Keratinocyte (primary cell): ENCODE measurements at regions not wholly inside any gene's neighbourhood (a gene's known extent, or its start where the extent isn't known, plus 50 kb on each side); places are given as distances from the start of the nearest gene placed in this dataset.

ENCODE experiments used
- DNase-seq: peaks from one replicate; pipeline ENCODE4 v3.0.0-alpha.2; 2011; ENCODE audit warnings: low read depth, missing footprints, low spot score
- FAIRE-seq: peaks from 2 replicates; lab custom pipeline; 2011; peaks lifted over from hg19 to GRCh38; lab: Jason Lieb, UNC
- H2AFZ ChIP-seq: 2 replicates; pipeline ENCODE4 v1.6.0; 2012; ENCODE audit warnings: low read length, control low read depth, inconsistent platforms; ENCODE audit not compliant: control insufficient read depth
- H3K27ac ChIP-seq: 2 replicates; pipeline ENCODE4 v1.5.1; 2011; ENCODE audit warnings: low read length; ENCODE audit not compliant: control insufficient read depth, insufficient read depth
- H3K27me3 ChIP-seq: 3 replicates; pipeline ENCODE4 v1.6.0; 2011; ENCODE audit warnings: low read length; ENCODE audit not compliant: control insufficient read depth, insufficient read depth; ENCODE audit errors: extremely low read depth
- H3K36me3 ChIP-seq, 2 experiments: 2 replicates in 1 of 2; 3 replicates in 1 of 2; pipeline ENCODE4 v1.5.1; 2011; ENCODE audit warnings: low read length in 2 of 2, mild to moderate bottlenecking in 1 of 2; ENCODE audit not compliant: control insufficient read depth in 2 of 2, insufficient read depth in 2 of 2; ENCODE audit errors: extremely low read depth in 1 of 2
- H3K4me1 ChIP-seq: 3 replicates; pipeline ENCODE4 v1.5.1; 2011; ENCODE audit warnings: low read length; ENCODE audit not compliant: control insufficient read depth, insufficient read depth; ENCODE audit errors: extremely low read depth
- H3K4me2 ChIP-seq: 3 replicates; pipeline ENCODE4 v1.6.0; 2011; ENCODE audit warnings: low read depth, low read length; ENCODE audit not compliant: control insufficient read depth, insufficient read depth; ENCODE audit errors: extremely low read depth
- H3K4me3 ChIP-seq, 3 experiments: fragments of 200-600 bp in 1 of 3; sonication (generic) in 1 of 3; 2 replicates in 2 of 3; 3 replicates in 1 of 3; pipeline ENCODE4 v1.5.1; 2011 to 2016; ENCODE audit warnings: low read length in 3 of 3, mild to moderate bottlenecking in 3 of 3, control low read depth in 2 of 3, inconsistent platforms in 1 of 3, low read depth in 1 of 3, mixed read lengths in 1 of 3, mixed run types in 1 of 3, moderate library complexity in 1 of 3; ENCODE audit not compliant: control insufficient read depth in 2 of 3, insufficient read depth in 2 of 3; ENCODE audit errors: extremely low read depth in 1 of 3
- H3K79me2 ChIP-seq: 2 replicates; pipeline ENCODE4 v1.6.0; 2012; ENCODE audit warnings: low read length; ENCODE audit not compliant: control insufficient read depth, insufficient read depth
- H3K9ac ChIP-seq: 3 replicates; pipeline ENCODE4 v1.6.0; 2011; ENCODE audit warnings: low read length; ENCODE audit not compliant: control insufficient read depth, insufficient read depth; ENCODE audit errors: extremely low read depth
- H3K9me1 ChIP-seq: 3 replicates; pipeline ENCODE4 v1.6.0; 2011; ENCODE audit warnings: low read length; ENCODE audit not compliant: control insufficient read depth, insufficient read depth; ENCODE audit errors: extremely low read depth
- H3K9me3 ChIP-seq: 2 replicates; pipeline ENCODE4 v1.5.1; 2012; ENCODE audit warnings: low read depth, low read length; ENCODE audit not compliant: control insufficient read depth
- H4K20me1 ChIP-seq: 3 replicates; pipeline ENCODE4 v1.6.0; 2011; ENCODE audit warnings: low read length; ENCODE audit not compliant: control insufficient read depth, insufficient read depth; ENCODE audit errors: extremely low read depth
- EZH2 ChIP-seq: IDR thresholded peaks from one replicate; pipeline ENCODE4 v1.6.1; 2012; ENCODE audit warnings: inconsistent platforms, mild to moderate bottlenecking, low read length, moderate library complexity
- dilution Hi-C: fragments of 300-500 bp; cut with MboI; formaldehyde crosslinking; loops from one replicate; pipeline ENCODE4 v1.7.0; 2020; ENCODE audit warnings: low sequenced_read_pairs; ENCODE audit not compliant: extremely low pct_ligation_motif_present
- TF ChIP-seq, protein P1 (sequence below), 3 experiments: IDR thresholded peaks in 1 of 3; conservative IDR thresholded peaks in 1 of 3; optimal IDR thresholded peaks in 1 of 3; 2 replicates in 2 of 3; 3 replicates in 1 of 3; pipeline versions ENCODE3 to v1.5.1; 2011; ENCODE audit warnings: low read length in 3 of 3, mild to moderate bottlenecking in 3 of 3, moderate library complexity in 2 of 3, control low read depth in 1 of 3, inconsistent platforms in 1 of 3; ENCODE audit not compliant: insufficient read depth in 2 of 3; ENCODE audit errors: extremely low read depth in 1 of 3

DNA sequence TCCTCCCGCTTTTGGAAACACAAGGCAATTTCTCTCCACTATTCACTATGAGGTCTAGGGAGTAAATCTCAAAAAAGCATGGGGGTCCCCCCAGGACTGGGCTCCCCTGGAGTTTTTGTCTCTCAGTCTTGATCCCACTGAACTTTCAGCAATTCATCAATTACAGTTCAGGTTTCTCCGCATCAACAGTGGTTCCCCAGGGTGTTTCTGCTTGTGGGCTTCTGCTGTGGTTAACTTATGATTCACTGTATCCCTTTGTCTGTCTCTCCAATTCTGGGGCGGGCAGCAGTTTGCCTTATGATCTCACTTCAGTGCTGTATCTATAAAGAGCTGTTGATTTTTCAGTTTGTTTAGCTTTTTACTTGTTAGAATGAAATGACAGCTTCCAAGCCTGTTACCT is 142.6 kb upstream of the CDC14C start:
- no peak overlapping the region for H3K9ac ChIP-seq
- TF ChIP-seq, protein P1, sequence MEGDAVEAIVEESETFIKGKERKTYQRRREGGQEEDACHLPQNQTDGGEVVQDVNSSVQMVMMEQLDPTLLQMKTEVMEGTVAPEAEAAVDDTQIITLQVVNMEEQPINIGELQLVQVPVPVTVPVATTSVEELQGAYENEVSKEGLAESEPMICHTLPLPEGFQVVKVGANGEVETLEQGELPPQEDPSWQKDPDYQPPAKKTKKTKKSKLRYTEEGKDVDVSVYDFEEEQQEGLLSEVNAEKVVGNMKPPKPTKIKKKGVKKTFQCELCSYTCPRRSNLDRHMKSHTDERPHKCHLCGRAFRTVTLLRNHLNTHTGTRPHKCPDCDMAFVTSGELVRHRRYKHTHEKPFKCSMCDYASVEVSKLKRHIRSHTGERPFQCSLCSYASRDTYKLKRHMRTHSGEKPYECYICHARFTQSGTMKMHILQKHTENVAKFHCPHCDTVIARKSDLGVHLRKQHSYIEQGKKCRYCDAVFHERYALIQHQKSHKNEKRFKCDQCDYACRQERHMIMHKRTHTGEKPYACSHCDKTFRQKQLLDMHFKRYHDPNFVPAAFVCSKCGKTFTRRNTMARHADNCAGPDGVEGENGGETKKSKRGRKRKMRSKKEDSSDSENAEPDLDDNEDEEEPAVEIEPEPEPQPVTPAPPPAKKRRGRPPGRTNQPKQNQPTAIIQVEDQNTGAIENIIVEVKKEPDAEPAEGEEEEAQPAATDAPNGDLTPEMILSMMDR (optimal IDR thresholded peaks at IDR 0.05 in 1 of 3, IDR thresholded peaks at IDR 0.05 in 1 of 3, conservative IDR thresholded peaks at IDR 0.05 in 1 of 3; ENCODE audit: extremely low read depth in 1 of 3, insufficient read depth in 2 of 3, low read length in 3 of 3): no peak
- TF ChIP-seq EZH2: no peak
- no peaks in the 10 kb centered on the region for H4K20me1 ChIP-seq
- dilution Hi-C loops: no loop called here
- H3K9me3 ChIP-seq: no peaks in the 10 kb centered on the region
- H2AFZ ChIP-seq: no peak overlapping the region
- no peak overlapping the region for H3K4me3 ChIP-seq
- FAIRE-seq (no peak), DNase-seq (no peak)
- H3K4me1 ChIP-seq: no peaks in the 10 kb centered on the region
- H3K36me3 ChIP-seq: no peaks in the 10 kb centered on the region
- no peaks in the 10 kb centered on the region for H3K27me3 ChIP-seq
- no peaks in the 10 kb centered on the region for H3K9me1 ChIP-seq
- no peaks in the 10 kb centered on the region for H3K79me2 ChIP-seq
- no peak overlapping the region for H3K4me2 ChIP-seq
- H3K27ac ChIP-seq: no peak overlapping the region

DNA sequence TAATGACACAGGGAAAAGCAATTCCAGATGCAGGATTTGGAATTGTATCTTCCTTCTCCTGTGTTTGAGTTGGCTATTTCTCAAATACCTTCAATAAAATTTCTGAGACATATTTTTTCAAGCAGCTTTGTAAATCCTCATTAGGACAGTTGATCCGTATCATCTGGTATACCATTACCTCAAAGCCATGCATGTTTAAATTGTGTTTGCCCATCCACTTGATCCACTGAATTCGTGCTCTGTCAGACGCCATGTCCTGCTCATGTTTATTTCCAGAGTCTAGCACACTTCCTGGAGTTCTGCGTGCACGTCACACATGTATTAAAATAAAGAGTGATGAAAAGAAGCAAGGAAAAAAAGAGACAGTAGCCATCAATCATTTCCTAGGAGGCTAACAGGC is 141.8 kb upstream of the CDC14C start:
- H3K9ac ChIP-seq: no peak overlapping the region
- H3K4me3 ChIP-seq: no peak overlapping the region
- no peak overlapping the region for H3K27ac ChIP-seq
- no peaks in the 10 kb centered on the region for H3K9me3 ChIP-seq
- TF ChIP-seq EZH2: no peak
- TF ChIP-seq, protein P1 (optimal IDR thresholded peaks at IDR 0.05 in 1 of 3, IDR thresholded peaks at IDR 0.05 in 1 of 3, conservative IDR thresholded peaks at IDR 0.05 in 1 of 3; ENCODE audit: extremely low read depth in 1 of 3, insufficient read depth in 2 of 3, low read length in 3 of 3): no peak
- no peaks in the 10 kb centered on the region for H3K27me3 ChIP-seq
- no peak overlapping the region for H3K4me2 ChIP-seq
- no peak overlapping the region for H2AFZ ChIP-seq
- H3K36me3 ChIP-seq: no peaks in the 10 kb centered on the region
- FAIRE-seq (no peak), DNase-seq (no peak)
- no peaks in the 10 kb centered on the region for H3K4me1 ChIP-seq
- no peaks in the 10 kb centered on the region for H3K9me1 ChIP-seq
- dilution Hi-C loops: no loop called here
- H3K79me2 ChIP-seq: no peaks in the 10 kb centered on the region
- no peaks in the 10 kb centered on the region for H4K20me1 ChIP-seq
